ENCODE measurements at regions not wholly inside any gene's neighbourhood (a gene's known extent, or its start where the extent isn't known, plus 50 kb on each side); places are given as distances from the start of the nearest gene placed in this dataset.

DNA sequence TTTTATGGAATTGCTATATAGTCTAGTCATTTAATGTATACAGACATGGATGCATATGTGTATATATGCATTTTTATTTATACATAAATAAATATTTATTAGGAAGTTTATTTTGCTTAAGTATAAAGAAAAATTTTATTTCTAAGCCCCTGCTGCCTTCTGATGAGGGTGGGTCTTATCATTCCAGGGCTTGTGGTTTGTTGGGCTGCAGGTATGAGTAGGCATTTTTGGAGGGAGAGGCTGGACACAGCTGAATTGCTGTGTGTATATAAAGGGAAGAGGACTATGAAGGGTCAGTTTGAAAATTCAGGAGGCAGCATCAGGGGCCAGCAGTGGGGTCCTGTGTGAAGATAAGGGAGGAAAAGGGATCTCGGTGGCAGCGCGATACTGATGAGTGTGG is 189.4 kb downstream of the TMEM182 start:
- no peak for DNase-seq
- no peaks in the 10 kb centered on the region for H3K4me1 Mint-ChIP-seq (ENCODE audit: low read depth, unreplicated experiment)
- ChIA-PET CTCF (no interaction called here), POLR2A (no interaction called here)
- Histone ChIP-seq H3K9me3 (no peaks in the 10 kb centered on the region), H3K27me3 (replicated peaks; ENCODE audit: control insufficient read depth, insufficient read depth, low read length) (no peaks in the 10 kb centered on the region), H3K36me3 (ENCODE audit: control insufficient read depth, insufficient read depth, low read length) (no peaks in the 10 kb centered on the region), H3K4me1 (no peaks in the 10 kb centered on the region), H3K4me3 (ENCODE audit: low read depth, low read length) (no peak overlapping the region)
- no peaks in the 10 kb centered on the region for H3K9me3 Mint-ChIP-seq (ENCODE audit: unreplicated experiment)
- no peak overlapping the region for H3K4me3 Mint-ChIP-seq (ENCODE audit: unreplicated experiment)
- no TSS peak for BruUV-seq (replicated peaks)
- H3K36me3 Mint-ChIP-seq (ENCODE audit: insufficient read depth, unreplicated experiment) = no peaks in the 10 kb centered on the region
- intact Hi-C loops (cut with micrococcal nuclease; ENCODE audit: unreplicated experiment) = no loop called here
- TF ChIP-seq, protein P1, sequence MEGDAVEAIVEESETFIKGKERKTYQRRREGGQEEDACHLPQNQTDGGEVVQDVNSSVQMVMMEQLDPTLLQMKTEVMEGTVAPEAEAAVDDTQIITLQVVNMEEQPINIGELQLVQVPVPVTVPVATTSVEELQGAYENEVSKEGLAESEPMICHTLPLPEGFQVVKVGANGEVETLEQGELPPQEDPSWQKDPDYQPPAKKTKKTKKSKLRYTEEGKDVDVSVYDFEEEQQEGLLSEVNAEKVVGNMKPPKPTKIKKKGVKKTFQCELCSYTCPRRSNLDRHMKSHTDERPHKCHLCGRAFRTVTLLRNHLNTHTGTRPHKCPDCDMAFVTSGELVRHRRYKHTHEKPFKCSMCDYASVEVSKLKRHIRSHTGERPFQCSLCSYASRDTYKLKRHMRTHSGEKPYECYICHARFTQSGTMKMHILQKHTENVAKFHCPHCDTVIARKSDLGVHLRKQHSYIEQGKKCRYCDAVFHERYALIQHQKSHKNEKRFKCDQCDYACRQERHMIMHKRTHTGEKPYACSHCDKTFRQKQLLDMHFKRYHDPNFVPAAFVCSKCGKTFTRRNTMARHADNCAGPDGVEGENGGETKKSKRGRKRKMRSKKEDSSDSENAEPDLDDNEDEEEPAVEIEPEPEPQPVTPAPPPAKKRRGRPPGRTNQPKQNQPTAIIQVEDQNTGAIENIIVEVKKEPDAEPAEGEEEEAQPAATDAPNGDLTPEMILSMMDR (IDR thresholded peaks at IDR 0.05; ENCODE audit: insufficient read depth in 1 of 2, low read depth in 1 of 2, low read length in 1 of 2, severe bottlenecking in 1 of 2, unreplicated experiment in 1 of 2) = no peak
- H3K27me3 Mint-ChIP-seq (ENCODE audit: insufficient read depth, unreplicated experiment) = no peaks in the 10 kb centered on the region
- H3K27ac Mint-ChIP-seq (ENCODE audit: unreplicated experiment) = no peak overlapping the region

DNA sequence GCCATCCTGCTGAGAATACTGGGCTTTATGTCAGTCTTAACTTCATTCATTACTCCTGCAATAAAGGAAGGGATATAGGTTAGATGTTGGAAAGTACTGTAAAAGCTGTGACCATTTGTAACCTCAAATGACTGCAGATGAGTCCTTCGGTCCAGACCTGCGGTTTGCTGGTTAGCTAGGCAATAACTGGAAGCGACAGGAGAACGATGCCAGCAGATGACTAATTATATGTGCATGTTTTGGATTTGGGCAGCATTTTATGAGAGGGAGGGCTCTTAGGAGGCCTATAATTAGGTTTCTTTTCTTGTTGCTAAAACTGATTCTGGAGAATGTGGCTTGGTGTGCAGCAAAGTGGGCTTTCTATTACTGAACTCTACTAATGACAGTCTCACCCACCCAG is 205.6 kb downstream of the TMEM182 start:
- Mint-ChIP-seq H3K27ac (ENCODE audit: unreplicated experiment) (no peak overlapping the region), H3K4me3 (ENCODE audit: unreplicated experiment) (no peak overlapping the region), H3K9me3 (ENCODE audit: unreplicated experiment) (no peaks in the 10 kb centered on the region), H3K27me3 (ENCODE audit: insufficient read depth, unreplicated experiment) (peaks cover 39% of the 10 kb centered on the region), H3K4me1 (ENCODE audit: low read depth, unreplicated experiment) (no peaks in the 10 kb centered on the region), H3K36me3 (ENCODE audit: insufficient read depth, unreplicated experiment) (no peaks in the 10 kb centered on the region)
- Histone ChIP-seq H3K36me3 (ENCODE audit: control insufficient read depth, insufficient read depth, low read length) (no peaks in the 10 kb centered on the region), H3K27me3 (replicated peaks; ENCODE audit: control insufficient read depth, insufficient read depth, low read length) (no peaks in the 10 kb centered on the region), H3K9me3 (no peaks in the 10 kb centered on the region; the same call in 1 of the 2 replicates), H3K4me3 (ENCODE audit: low read depth, low read length) (no peak overlapping the region), H3K4me1 (no peaks in the 10 kb centered on the region)
- POLR2A ChIA-PET = no interaction called here
- no TSS peak for BruUV-seq (replicated peaks)
- CTCF ChIA-PET = no interaction called here
- no peak for DNase-seq
- intact Hi-C loops (cut with micrococcal nuclease; ENCODE audit: unreplicated experiment) = no loop called here
- TF ChIP-seq, protein P1 (IDR thresholded peaks at IDR 0.05; ENCODE audit: insufficient read depth in 1 of 2, low read depth in 1 of 2, low read length in 1 of 2, severe bottlenecking in 1 of 2, unreplicated experiment in 1 of 2) = no peak

DNA sequence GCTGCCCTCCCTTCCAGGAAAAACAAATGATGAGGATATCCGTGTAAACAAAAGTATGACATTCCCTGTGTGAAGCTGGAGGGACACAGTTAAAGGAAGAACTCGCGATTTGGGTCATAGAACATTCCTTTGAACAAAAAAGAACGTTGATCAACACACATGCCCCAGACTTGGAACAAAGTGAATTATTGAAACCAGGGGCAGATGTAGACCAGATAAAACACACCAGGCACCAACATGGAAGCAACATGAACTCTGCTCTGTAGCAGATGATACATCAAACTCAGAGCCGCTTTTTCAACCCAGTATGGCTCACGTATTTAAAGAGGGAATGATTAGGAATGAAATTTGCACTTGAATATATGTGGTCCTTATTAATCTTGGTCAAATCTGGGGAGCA is 206.5 kb downstream of the TMEM182 start:
- Histone ChIP-seq H3K4me3 (ENCODE audit: low read depth, low read length) (no peak overlapping the region), H3K9me3 (no peaks in the 10 kb centered on the region; the same call in 1 of the 2 replicates), H3K4me1 (no peaks in the 10 kb centered on the region), H3K27me3 (replicated peaks; ENCODE audit: control insufficient read depth, insufficient read depth, low read length) (no peaks in the 10 kb centered on the region), H3K36me3 (ENCODE audit: control insufficient read depth, insufficient read depth, low read length) (no peaks in the 10 kb centered on the region)
- no peak for DNase-seq
- ChIA-PET POLR2A (no interaction called here), CTCF (no interaction called here)
- TF ChIP-seq, protein P1 (IDR thresholded peaks at IDR 0.05; ENCODE audit: insufficient read depth in 1 of 2, low read depth in 1 of 2, low read length in 1 of 2, severe bottlenecking in 1 of 2, unreplicated experiment in 1 of 2) = no peak
- Mint-ChIP-seq H3K27ac (ENCODE audit: unreplicated experiment) (no peak overlapping the region), H3K36me3 (ENCODE audit: insufficient read depth, unreplicated experiment) (no peaks in the 10 kb centered on the region), H3K4me1 (ENCODE audit: low read depth, unreplicated experiment) (no peaks in the 10 kb centered on the region), H3K27me3 (ENCODE audit: insufficient read depth, unreplicated experiment) (peaks cover 33% of the 10 kb centered on the region), H3K4me3 (ENCODE audit: unreplicated experiment) (no peak overlapping the region), H3K9me3 (ENCODE audit: unreplicated experiment) (no peaks in the 10 kb centered on the region)
- no TSS peak for BruUV-seq (replicated peaks)
- intact Hi-C loops (cut with micrococcal nuclease; ENCODE audit: unreplicated experiment) = no loop called here
